ENCODE measurements at regions not wholly inside any gene's neighbourhood (a gene's known extent, or its start where the extent isn't known, plus 50 kb on each side); places are given as distances from the start of the nearest gene placed in this dataset.
A peak's percentile ranks its signal among the peaks of the same experiment; 100 is the strongest.

- no peak for DNase-seq (ENCODE audit: low read depth in 2 of 3, low spot score in 2 of 3)
These were observed 55.8 kb downstream of the IGF2 start for GRCh38 chr11:2083411-2083810.

DNA sequence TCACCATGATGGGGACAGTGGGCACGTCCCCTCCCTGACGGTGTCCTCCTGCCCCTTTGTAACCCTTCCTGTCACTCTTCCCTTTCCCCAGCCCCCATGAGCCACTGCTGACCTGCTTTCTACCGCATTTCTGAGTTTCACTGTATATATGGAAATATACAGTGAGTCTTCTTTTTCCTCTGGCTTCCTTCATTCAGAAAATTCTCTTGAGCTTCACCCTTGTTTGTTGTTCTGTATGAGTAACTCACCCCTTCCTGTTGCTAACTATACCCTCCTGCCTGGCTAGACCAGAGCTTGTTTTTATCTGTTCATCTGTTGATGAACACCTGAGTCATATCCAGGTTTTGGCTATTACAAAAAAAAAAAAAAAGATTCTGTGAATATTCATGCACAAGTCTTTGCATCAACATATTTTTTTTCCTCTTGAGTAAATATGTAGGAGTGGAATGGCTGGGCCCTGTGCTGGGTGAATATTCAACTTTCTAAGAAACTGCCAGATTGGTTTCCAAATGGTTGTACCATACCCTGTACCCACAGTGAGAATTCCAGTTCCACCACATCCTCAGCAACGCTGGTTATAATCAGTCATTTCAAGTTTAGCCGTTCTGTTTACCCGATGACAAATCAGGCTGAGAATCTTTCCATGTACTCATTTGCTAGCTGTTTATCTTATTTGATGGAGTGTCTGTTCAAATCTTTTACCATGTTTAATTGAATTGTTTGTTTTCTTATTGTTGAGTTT lies 62.0 kb downstream of the IGF2 start:
- no peak for DNase-seq (ENCODE audit: low read depth in 2 of 3, low spot score in 2 of 3)

- DNase-seq (ENCODE audit: low read depth in 2 of 3, low spot score in 2 of 3), result no peak
These were observed 62.7 kb downstream of the IGF2 start for GRCh38 chr11:2076441-2076840.

GRCh38 chr11:2074266-2074825 lies 64.8 kb downstream of the IGF2 start:
- peak in 1 of 3 donors; percentile 8 for DNase-seq (ENCODE audit: low read depth in 2 of 3, low spot score in 2 of 3)

DNA sequence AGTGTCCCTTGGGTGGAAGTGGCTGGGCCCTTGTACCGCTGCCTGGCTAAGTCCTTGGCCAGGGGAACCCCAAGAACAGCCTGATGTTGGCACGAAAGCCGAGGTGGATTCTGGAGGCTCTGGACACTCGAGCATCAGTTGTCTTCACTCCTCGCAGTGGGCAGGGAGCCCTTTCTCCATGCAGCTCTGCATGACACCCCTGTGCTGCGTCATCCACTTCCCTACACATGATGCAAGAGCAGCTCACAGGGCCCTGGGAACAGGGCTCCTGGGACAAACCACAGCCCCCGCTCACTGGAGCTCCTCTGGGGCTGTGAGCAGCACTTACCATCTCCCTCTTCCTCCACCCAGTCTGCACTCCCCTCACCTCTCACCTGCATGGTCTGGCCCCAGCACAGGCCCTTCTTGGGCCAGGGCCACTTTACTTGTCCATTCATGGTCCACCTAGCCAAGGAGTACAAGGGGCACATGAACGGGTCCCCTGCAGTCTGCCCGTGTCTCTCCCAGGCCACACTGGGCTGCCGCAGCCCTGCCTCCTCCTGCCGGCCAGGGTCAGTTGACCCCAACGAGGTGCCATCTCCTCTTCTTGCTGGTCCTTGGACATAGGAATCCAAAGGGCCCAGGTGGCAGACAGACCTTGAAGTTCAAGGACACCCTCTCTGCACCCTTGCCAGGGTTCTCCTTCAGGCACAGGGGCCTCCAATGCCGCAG lies 66.5 kb downstream of the IGF2 start:
- no peak for DNase-seq (ENCODE audit: low read depth in 2 of 3, low spot score in 2 of 3)

GRCh38 chr11:2071748-2072385 lies 67.3 kb downstream of the IGF2 start:
- no peak for DNase-seq (ENCODE audit: low read depth in 2 of 3, low spot score in 2 of 3)

Measured in hematopoietic multipotent progenitor cell (in vitro differentiated cells).